Prostate gland (tissue), 2 donors: ENCODE measurements at regions not wholly inside any gene's neighbourhood (a gene's known extent, or its start where the extent isn't known, plus 50 kb on each side); places are given as distances from the start of the nearest gene placed in this dataset.

Experiments
- POLR2A ChIP-seq: fragments of 450-650 bp; IDR thresholded peaks from one replicate; pipeline ENCODE4 v1.6.1; 2016; ENCODE audit warnings: antibody characterized with exemption, mild to moderate bottlenecking
- TF ChIP-seq, protein P1 (sequence below), 4 experiments: fragments of 200-600 bp in 2 of 4; fragments of 450-650 bp in 2 of 4; sonication (generic) in 2 of 4; IDR thresholded peaks; 1 replicate in 3 of 4; 2 replicates in 1 of 4; pipeline ENCODE4 v1.5.1; 2016 to 2019; ENCODE audit warnings: antibody characterized with exemption in 4 of 4, mild to moderate bottlenecking in 2 of 4, moderate library complexity in 2 of 4

DNA sequence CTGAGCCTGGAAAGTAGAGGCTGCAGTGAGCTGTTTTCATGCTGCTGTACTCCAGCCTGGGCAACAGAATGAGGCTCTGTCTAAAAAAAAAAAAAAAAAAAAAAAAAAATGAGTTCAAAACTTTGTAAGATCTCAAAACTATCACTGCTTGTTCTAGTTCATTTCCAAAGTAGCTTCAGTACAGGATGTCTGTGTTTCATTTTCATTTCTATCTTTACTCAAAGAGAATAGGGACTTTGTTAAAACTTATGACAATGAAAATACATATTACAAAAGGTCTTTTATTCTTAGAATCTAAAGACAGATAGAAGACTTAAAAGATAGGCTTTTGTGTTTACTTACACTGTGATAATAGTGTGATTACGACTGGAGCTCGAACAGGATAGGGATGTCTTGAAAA, 709.7 kb downstream of the ADGRL2 start:
- TF ChIP-seq, protein P1, sequence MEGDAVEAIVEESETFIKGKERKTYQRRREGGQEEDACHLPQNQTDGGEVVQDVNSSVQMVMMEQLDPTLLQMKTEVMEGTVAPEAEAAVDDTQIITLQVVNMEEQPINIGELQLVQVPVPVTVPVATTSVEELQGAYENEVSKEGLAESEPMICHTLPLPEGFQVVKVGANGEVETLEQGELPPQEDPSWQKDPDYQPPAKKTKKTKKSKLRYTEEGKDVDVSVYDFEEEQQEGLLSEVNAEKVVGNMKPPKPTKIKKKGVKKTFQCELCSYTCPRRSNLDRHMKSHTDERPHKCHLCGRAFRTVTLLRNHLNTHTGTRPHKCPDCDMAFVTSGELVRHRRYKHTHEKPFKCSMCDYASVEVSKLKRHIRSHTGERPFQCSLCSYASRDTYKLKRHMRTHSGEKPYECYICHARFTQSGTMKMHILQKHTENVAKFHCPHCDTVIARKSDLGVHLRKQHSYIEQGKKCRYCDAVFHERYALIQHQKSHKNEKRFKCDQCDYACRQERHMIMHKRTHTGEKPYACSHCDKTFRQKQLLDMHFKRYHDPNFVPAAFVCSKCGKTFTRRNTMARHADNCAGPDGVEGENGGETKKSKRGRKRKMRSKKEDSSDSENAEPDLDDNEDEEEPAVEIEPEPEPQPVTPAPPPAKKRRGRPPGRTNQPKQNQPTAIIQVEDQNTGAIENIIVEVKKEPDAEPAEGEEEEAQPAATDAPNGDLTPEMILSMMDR (IDR thresholded peaks at IDR 0.05), result no peak
- TF ChIP-seq POLR2A, result no peak
